Activated naive CD4-positive, alpha-beta T cell treated with anti-CD3 and anti-CD28 coated beads, Interleukin-2, amount 50 U/mL, for 24 hours (primary cell): ENCODE measurements at regions not wholly inside any gene's neighbourhood (a gene's known extent, or its start where the extent isn't known, plus 50 kb on each side); places are given as distances from the start of the nearest gene placed in this dataset.
"Not testable (repeated sequence)": the region's sequence is repeated elsewhere in the genome, so short reads cannot be mapped to it uniquely, and the experiment has no call there.

ENCODE experiments used
- H3K27ac Mint-ChIP-seq: one replicate; pipeline ENCODE4 v1.8.0; 2021; ENCODE audit warnings: mild to moderate bottlenecking, mixed read lengths
- H3K27me3 Mint-ChIP-seq: one replicate; pipeline ENCODE4 v1.8.0; 2021; ENCODE audit warnings: mixed read lengths
- H3K36me3 Mint-ChIP-seq: one replicate; pipeline ENCODE4 v1.8.0; 2021; ENCODE audit warnings: mixed read lengths
- H3K4me1 Mint-ChIP-seq: one replicate; pipeline ENCODE4 v1.8.0; 2021; ENCODE audit warnings: mixed read lengths
- H3K4me3 Mint-ChIP-seq: one replicate; pipeline ENCODE4 v1.8.0; 2021; ENCODE audit warnings: mild to moderate bottlenecking, mixed read lengths
- H3K9me3 Mint-ChIP-seq: one replicate; pipeline ENCODE4 v1.8.0; 2021; ENCODE audit warnings: mixed read lengths

- H3K4me3 Mint-ChIP-seq, H3K27ac Mint-ChIP-seq, H3K4me1 Mint-ChIP-seq, H3K36me3 Mint-ChIP-seq, H3K9me3 Mint-ChIP-seq, H3K27me3 Mint-ChIP-seq: not testable (repeated sequence)
Measured at GRCh38 chr14:66013607-66014006, 472.6 kb upstream of the CCDC196 start.

- no peaks in the 10 kb centered on the region for H3K27me3 Mint-ChIP-seq
- no peak overlapping the region for H3K27ac Mint-ChIP-seq
Measured at GRCh38 chr14:66015071-66015780, 470.9 kb upstream of the CCDC196 start.

GRCh38 chr14:66017927-66018326 lies 468.2 kb upstream of the CCDC196 start:
- Mint-ChIP-seq H3K4me1 (no peaks in the 10 kb centered on the region), H3K27ac (no peak overlapping the region), H3K4me3 (no peak overlapping the region), H3K36me3 (no peaks in the 10 kb centered on the region), H3K9me3 (no peaks in the 10 kb centered on the region), H3K27me3 (no peaks in the 10 kb centered on the region)

More at GRCh38 chr14:66015071-66015780, 470.9 kb upstream of the CCDC196 start:
- H3K9me3 Mint-ChIP-seq: no peaks in the 10 kb centered on the region
- H3K4me3 Mint-ChIP-seq: no peak overlapping the region
- H3K36me3 Mint-ChIP-seq: no peaks in the 10 kb centered on the region
- H3K4me1 Mint-ChIP-seq: no peaks in the 10 kb centered on the region

- no peak overlapping the region for H3K4me3 Mint-ChIP-seq
- no peaks in the 10 kb centered on the region for H3K27me3 Mint-ChIP-seq
- H3K36me3 Mint-ChIP-seq: no peaks in the 10 kb centered on the region
- no peaks in the 10 kb centered on the region for H3K4me1 Mint-ChIP-seq
- H3K9me3 Mint-ChIP-seq: no peaks in the 10 kb centered on the region
- no peak overlapping the region for H3K27ac Mint-ChIP-seq
Measured at GRCh38 chr14:66022526-66022925, 463.6 kb upstream of the CCDC196 start.

- no peak overlapping the region for H3K27ac Mint-ChIP-seq
- H3K9me3 Mint-ChIP-seq: no peaks in the 10 kb centered on the region
- H3K27me3 Mint-ChIP-seq: no peaks in the 10 kb centered on the region
- H3K36me3 Mint-ChIP-seq: peaks cover 2% of the 10 kb centered on the region
- no peak overlapping the region for H3K4me3 Mint-ChIP-seq
- no peaks in the 10 kb centered on the region for H3K4me1 Mint-ChIP-seq
Measured at GRCh38 chr14:66025779-66026178, 460.4 kb upstream of the CCDC196 start.

GRCh38 chr14:66031981-66032380 lies 454.2 kb upstream of the CCDC196 start:
- H3K27me3 Mint-ChIP-seq, H3K27ac Mint-ChIP-seq, H3K4me1 Mint-ChIP-seq, H3K9me3 Mint-ChIP-seq, H3K36me3 Mint-ChIP-seq, H3K4me3 Mint-ChIP-seq: not testable (repeated sequence)

- peaks cover 8% of the 10 kb centered on the region for H3K36me3 Mint-ChIP-seq
- peaks cover 4% of the 10 kb centered on the region for H3K9me3 Mint-ChIP-seq
- H3K27me3 Mint-ChIP-seq: no peaks in the 10 kb centered on the region
- H3K27ac Mint-ChIP-seq: no peak overlapping the region
- no peak overlapping the region for H3K4me3 Mint-ChIP-seq
- H3K4me1 Mint-ChIP-seq: no peaks in the 10 kb centered on the region
Measured at GRCh38 chr14:66032800-66033199, 453.4 kb upstream of the CCDC196 start.

GRCh38 chr14:66036547-66036946 lies 449.6 kb upstream of the CCDC196 start:
- H3K27ac Mint-ChIP-seq: no peak overlapping the region

GRCh38 chr14:66037361-66037760 lies 448.8 kb upstream of the CCDC196 start:
- Mint-ChIP-seq H3K36me3 (peaks cover 2% of the 10 kb centered on the region), H3K27me3 (no peaks in the 10 kb centered on the region), H3K4me3 (no peak overlapping the region), H3K4me1 (no peaks in the 10 kb centered on the region), H3K27ac (no peak overlapping the region), H3K9me3 (no peaks in the 10 kb centered on the region)

More at GRCh38 chr14:66036547-66036946, 449.6 kb upstream of the CCDC196 start:
- Mint-ChIP-seq H3K4me1 (no peaks in the 10 kb centered on the region), H3K4me3 (no peak overlapping the region), H3K9me3 (no peaks in the 10 kb centered on the region), H3K27me3 (no peaks in the 10 kb centered on the region), H3K36me3 (peaks cover 2% of the 10 kb centered on the region)

- Mint-ChIP-seq H3K4me1 (no peaks in the 10 kb centered on the region), H3K36me3 (no peaks in the 10 kb centered on the region), H3K4me3 (no peak overlapping the region), H3K9me3 (no peaks in the 10 kb centered on the region), H3K27me3 (no peaks in the 10 kb centered on the region), H3K27ac (no peak overlapping the region)
Measured at GRCh38 chr14:66038212-66038611, 448.0 kb upstream of the CCDC196 start.

- Mint-ChIP-seq H3K27me3 (no peaks in the 10 kb centered on the region), H3K4me3 (no peak overlapping the region), H3K9me3 (no peaks in the 10 kb centered on the region), H3K4me1 (no peaks in the 10 kb centered on the region), H3K36me3 (no peaks in the 10 kb centered on the region), H3K27ac (no peak overlapping the region)
Measured at GRCh38 chr14:66038618-66039017, 447.6 kb upstream of the CCDC196 start.

GRCh38 chr14:66039495-66039894 lies 446.7 kb upstream of the CCDC196 start:
- no peaks in the 10 kb centered on the region for H3K27me3 Mint-ChIP-seq
- no peaks in the 10 kb centered on the region for H3K4me1 Mint-ChIP-seq
- no peak overlapping the region for H3K27ac Mint-ChIP-seq
- H3K36me3 Mint-ChIP-seq: no peaks in the 10 kb centered on the region
- no peak overlapping the region for H3K4me3 Mint-ChIP-seq
- H3K9me3 Mint-ChIP-seq: no peaks in the 10 kb centered on the region

- Mint-ChIP-seq H3K9me3 (no peaks in the 10 kb centered on the region), H3K36me3 (no peaks in the 10 kb centered on the region), H3K4me1 (no peaks in the 10 kb centered on the region), H3K27me3 (no peaks in the 10 kb centered on the region), H3K27ac (no peak overlapping the region), H3K4me3 (no peak overlapping the region)
Measured at GRCh38 chr14:66041582-66041981, 444.6 kb upstream of the CCDC196 start.

- H3K9me3 Mint-ChIP-seq: peaks cover under 1% of the 10 kb centered on the region
- no peak overlapping the region for H3K27ac Mint-ChIP-seq
- peaks cover under 1% of the 10 kb centered on the region for H3K36me3 Mint-ChIP-seq
- H3K4me1 Mint-ChIP-seq: no peaks in the 10 kb centered on the region
- no peaks in the 10 kb centered on the region for H3K27me3 Mint-ChIP-seq
- H3K4me3 Mint-ChIP-seq: no peak overlapping the region
Measured at GRCh38 chr14:66043921-66044320, 442.2 kb upstream of the CCDC196 start.

GRCh38 chr14:66045572-66046021 lies 440.6 kb upstream of the CCDC196 start:
- Mint-ChIP-seq H3K4me3 (no peak overlapping the region), H3K9me3 (peaks cover 5% of the 10 kb centered on the region), H3K36me3 (peaks cover 2% of the 10 kb centered on the region), H3K4me1 (no peaks in the 10 kb centered on the region), H3K27ac (no peak overlapping the region), H3K27me3 (no peaks in the 10 kb centered on the region)

GRCh38 chr14:66046035-66046434 lies 440.1 kb upstream of the CCDC196 start:
- H3K4me1 Mint-ChIP-seq: no peaks in the 10 kb centered on the region
- peaks cover 2% of the 10 kb centered on the region for H3K36me3 Mint-ChIP-seq
- H3K27me3 Mint-ChIP-seq: no peaks in the 10 kb centered on the region
- no peak overlapping the region for H3K4me3 Mint-ChIP-seq
- peaks cover 5% of the 10 kb centered on the region for H3K9me3 Mint-ChIP-seq
- H3K27ac Mint-ChIP-seq: no peak overlapping the region

GRCh38 chr14:66046591-66046990 lies 439.6 kb upstream of the CCDC196 start:
- Mint-ChIP-seq H3K9me3 (peaks cover 5% of the 10 kb centered on the region), H3K4me3 (no peak overlapping the region), H3K27ac (no peak overlapping the region), H3K4me1 (no peaks in the 10 kb centered on the region), H3K27me3 (no peaks in the 10 kb centered on the region), H3K36me3 (peaks cover 2% of the 10 kb centered on the region)
